ENCODE measurements at regions not wholly inside any gene's neighbourhood (a gene's known extent, or its start where the extent isn't known, plus 50 kb on each side); places are given as distances from the start of the nearest gene placed in this dataset.

DNA sequence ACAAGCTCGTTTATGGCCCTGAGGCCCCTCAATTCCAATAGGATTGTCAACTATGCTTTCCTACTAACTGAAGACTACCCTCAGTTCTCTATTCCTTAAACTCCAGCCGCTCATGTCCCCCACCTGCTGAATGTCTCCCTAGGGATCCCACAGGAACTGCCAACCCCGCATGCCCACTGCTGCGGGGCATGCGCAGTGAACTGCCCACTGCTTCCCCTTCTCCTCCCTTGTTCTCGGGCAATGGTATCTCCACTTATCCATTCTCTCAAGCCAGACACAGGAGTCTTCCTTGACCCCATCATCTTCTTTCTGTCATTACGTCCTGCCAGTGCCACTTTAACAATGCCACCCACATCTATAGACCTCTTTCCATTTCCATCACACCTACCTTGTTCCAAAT is 90.0 kb downstream of the FGF18 start:
- no peak for DNase-seq (ENCODE audit: low read depth in 2 of 2)

DNA sequence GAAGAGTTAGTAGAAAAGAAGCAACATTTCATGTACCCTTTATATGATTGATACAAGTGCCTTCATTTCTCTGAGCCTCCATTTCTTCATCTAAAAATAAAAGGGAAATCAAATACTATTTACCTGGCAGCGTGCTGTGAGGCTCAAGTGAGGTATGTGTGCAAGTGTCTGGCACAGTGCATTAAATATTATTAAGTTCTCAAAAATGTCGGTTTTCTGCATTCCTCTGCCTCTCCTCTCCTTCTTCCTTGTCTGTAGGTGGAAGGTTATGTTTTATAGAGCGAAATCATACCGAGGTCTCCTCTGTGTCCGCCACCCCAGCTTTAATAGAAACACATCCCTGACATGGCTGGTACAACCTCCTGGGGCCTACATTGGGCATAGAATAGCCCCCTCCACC is 93.0 kb downstream of the FGF18 start:
- DNase-seq (ENCODE audit: low read depth in 2 of 2) = no peak

DNA sequence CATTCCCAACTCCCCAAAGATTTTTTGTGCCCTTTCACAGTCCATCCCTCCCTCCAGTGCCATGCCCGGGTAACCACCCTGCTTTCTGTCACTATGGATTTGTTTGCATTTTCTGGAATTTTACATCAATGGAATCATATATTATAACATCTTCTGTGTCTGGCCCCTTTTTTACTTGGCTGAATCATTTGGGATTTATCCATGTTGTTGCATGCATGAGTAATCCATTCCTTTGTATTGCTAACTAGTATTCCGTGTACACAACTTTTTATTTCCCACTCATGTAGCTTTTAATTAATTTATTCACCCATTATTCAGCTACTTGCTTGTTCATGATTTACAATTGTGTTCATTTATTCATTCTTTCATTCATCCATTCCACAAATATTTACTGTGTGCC is 94.1 kb downstream of the FGF18 start:
- DNase-seq (ENCODE audit: low read depth in 2 of 2) = no peak

DNA sequence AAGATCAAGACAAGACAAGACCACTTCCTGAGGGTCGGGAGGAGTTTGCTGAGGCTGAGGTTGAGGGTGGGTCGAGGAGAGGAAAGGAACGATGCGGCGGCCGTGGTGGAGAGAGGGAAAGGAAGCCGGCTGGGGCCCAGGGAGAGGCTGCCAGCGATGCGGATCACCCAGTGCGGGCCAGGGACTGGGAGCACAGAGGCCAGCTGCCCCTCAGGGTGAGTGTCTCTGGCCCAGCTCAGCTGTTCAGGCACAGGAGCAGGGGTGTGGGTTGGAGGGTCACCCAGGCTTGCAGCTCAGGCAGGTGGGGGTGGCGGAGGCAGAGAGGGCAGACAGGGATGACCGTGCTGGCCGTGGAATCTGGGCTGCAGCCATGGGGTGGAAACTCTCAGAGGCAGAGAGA is 99.5 kb downstream of the FGF18 start:
- no peak for DNase-seq (ENCODE audit: low read depth in 2 of 2)

DNA sequence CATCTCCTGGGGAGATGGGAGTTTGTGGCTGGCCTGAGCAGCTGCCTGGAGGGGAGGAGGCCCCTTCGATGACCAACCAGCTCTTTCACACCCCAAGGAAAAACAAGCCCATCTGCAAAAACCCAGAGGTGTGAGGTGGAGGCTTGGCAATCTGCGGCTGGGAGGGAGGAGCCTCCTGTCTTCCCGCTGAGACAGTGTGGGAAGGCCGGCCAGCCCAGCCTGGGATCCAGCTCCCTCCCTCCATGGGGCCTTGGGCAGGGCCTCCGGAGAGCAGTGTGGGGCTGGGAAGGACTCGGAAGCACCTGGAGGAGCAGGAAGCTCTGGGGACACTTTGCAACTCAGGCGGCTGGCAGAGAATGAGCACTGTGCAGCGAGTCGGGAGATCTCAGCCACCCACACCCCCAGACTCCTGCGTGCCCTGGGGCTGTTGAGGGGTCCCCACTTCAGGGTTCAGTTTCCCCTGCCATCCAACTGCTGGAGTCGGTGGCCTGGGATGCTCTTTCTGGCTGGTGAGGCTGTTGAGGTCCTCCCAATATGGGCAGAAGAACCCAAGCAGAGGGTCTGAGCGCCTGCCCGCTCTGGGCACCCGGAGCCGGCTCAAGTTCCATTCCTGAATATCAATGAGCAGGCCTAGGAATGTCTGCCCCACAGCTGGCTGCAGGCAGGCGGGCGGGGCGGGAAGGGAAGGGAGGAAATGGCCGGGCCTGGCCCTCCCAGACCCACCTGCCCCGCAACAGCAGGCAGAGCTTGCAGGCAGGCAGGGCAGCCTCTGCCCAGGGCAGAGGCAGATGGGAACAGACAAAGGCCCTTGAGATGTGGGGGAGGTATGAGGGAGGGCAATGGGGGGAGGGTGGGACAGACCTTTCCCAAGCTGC is 101.1 kb downstream of the FGF18 start:
- no peak for DNase-seq (ENCODE audit: low read depth in 2 of 2)

DNA sequence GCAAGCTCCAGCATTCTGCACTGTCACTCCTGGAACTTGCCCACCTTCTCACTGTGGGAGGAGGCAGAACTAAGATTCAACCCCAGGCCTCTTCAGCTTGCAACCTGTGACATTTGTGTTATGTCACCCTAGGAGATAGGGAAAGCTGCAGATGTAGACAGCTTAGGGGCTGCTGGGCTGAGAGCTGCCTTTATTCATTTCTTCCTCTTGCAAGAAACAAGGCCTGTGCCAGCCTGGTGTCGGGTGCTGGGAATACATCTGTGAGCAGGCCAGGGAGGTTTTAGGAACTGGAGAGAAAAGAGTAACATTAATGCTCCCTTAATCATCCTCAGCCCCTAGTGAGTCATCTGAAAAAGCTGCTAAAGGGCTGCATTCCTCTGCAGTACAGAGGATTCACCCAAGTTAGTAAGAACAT is 101.8 kb downstream of the FGF18 start:
- DNase-seq (ENCODE audit: low read depth in 2 of 2) = no peak

DNA sequence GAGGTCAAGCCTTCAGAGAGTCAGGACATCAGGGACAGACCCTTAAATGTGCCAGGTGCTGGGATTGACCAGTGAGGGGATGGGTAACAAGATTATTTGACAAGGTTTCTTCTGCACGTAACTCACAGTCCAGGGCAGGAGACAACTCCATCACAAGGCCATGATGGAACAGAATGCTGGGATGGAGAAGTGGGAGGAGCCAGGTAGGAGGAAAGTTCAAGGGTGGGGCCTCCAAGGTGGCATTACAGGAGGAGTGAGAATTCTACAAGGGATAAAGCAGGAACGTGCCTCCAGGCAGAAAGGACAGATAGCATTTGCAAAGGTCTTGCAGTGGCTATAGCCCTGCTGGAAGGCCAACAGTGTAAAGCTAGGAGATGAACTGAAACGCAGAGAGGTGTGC is 102.2 kb downstream of the FGF18 start:
- no peak for DNase-seq (ENCODE audit: low read depth in 2 of 2)

DNA sequence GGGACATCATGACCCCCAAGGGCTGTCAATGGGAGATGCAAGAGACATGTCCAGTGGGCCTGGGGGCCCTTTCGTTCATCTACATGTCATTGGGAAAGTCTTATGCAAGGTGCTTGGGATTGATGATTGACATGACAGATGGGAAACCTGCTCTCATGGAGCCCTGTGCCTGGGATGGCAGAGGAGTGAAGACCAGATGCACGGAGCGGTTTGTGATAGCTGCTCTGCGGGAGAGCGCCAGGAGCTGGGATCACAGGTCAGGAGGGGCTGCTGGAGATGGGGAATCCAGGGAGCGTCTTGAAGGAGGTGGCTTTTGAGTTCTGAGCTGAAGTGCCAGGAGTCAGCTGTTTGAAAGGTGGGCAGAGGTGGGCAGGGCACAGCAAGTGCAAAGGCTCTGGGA is 104.3 kb downstream of the FGF18 start:
- DNase-seq (ENCODE audit: low read depth in 2 of 2) = no peak

DNA sequence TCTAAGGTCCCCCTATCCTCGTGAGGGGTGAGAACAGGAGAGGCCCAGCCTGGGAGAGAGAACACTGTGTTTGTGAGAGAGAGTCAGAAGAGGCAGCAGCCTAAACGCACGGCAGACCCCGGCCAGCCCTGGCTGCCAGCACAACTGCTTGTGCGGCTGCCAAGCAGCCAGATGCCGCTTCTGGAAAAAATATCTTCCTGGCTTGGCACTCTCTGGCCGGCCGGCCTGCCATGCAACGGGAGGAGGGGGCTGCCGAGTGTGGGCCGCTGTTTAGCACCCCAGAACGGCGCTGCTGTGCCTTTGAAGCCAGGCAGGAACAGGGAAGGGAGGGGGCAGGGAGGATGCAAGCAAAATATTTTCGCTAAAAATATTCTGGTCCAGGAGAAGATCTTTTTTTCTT is 105.0 kb downstream of the FGF18 start:
- DNase-seq (ENCODE audit: low read depth in 2 of 2) = no peak

DNA sequence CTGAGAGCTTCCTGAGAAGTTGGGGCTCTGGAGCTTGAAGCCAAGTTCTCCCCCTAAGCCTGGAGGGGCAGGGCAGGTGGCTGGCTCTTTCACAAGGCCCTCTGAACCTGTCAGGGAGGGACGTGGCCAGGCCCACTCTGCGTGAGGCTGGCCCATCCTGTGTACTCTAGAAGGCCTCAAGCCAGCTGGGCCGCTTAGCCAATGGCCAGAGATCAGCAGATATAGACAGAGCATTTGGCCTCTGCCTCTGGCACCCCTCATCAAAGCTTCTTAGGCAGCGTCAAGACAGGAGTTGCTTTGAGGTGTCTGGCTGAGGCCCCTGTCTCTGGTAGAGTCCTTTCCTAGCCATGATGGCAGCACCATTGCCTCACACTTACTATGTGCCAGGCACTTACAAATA is 105.6 kb downstream of the FGF18 start:
- no peak for DNase-seq (ENCODE audit: low read depth in 2 of 2)

DNA sequence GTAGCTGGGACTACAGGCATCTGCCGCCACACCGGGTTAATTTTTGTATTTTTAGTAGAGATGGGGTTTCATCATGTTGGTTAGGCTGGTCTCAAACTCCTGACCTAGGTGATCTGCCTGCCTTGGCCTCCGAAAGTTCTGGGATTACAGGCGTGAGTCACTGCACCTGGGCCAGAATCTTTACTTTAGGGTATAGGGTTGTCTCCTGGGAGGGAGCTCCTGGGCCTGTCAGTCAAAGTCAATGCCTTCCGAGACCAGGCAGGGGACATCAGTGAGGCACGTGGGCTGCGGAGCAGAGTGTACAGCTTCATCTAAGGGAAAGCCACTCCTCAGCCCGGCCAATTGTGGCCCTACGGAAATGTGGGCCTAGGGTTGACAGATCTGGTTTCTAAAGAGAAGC is 108.6 kb downstream of the FGF18 start:
- no peak for DNase-seq (ENCODE audit: low read depth in 2 of 2)

DNA sequence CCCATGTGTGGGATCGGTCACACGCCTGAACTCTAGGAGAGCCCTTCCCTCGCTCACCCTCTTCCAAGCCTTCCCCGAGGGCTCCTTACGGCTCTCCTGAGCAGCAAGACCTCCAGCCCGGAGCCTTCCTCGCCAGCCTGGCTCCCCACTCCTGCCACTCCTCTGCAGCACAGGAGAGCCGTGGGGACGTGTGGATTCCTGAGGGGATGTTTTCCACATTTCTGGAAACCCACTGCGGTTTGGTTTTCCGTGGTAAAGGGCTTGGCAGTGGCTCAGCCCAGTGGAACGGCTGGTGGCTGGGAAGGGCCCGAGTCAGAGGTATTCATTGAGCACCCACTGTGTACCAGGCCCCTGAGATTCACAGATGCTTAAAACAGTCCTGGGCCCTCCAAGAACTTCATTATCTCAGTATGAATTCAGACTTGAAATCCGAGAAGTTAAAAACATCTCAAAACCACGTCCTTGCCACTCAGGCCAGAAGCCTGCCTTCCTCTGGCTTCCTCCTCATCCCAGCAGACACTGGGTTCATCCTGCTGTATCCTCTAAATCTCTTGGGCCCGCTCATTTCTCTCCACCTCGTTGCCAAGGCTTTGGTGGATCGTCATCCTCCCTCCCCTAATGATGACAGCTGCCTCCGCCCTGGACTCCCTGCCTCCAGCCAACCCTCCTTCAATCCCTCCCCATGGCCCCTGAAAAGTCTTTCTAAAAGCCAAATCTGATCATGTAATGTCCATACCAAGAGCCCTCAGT is 109.6 kb downstream of the FGF18 start:
- DNase-seq (ENCODE audit: low read depth in 2 of 2) = no peak

DNA sequence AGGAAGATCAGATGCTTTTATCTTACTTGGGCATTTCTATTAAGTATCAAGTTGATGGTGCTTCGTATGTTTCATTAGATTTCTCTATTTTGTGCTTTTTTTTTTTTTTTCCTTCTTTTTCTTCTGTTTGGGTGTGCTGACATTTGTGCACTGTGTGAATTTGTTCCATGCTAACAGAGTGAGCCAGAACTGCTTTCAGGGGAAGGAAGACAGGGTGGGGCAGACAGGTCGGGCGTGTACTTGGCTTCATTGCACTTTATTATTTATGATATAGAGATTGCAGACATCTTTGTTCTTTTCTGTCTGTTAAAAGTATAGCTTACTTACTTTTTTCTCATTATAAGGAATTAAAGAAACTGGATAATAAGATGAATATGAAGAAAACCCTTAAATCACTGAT is 112.2 kb downstream of the FGF18 start:
- no peak for DNase-seq (ENCODE audit: low read depth in 2 of 2)

DNA sequence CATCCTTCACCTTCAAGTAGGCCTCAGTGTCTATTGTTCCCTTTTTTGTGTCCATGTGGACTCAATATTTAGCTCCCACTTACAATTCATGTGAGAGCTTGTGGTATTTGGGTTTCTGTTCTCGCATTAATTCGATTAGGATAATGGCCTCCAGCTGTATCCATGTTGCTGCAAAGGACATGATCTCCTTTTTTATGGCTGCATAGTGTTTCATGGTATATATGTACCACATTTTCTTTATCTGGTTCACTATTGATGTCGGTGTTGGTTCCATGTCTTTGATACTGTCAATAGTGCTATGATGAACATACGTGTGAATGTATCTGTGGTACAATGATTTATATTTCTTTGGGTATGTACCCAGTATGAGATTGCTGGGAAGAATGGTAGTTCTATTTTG is 113.7 kb downstream of the FGF18 start:
- no peak for DNase-seq (ENCODE audit: low read depth in 2 of 2)

DNA sequence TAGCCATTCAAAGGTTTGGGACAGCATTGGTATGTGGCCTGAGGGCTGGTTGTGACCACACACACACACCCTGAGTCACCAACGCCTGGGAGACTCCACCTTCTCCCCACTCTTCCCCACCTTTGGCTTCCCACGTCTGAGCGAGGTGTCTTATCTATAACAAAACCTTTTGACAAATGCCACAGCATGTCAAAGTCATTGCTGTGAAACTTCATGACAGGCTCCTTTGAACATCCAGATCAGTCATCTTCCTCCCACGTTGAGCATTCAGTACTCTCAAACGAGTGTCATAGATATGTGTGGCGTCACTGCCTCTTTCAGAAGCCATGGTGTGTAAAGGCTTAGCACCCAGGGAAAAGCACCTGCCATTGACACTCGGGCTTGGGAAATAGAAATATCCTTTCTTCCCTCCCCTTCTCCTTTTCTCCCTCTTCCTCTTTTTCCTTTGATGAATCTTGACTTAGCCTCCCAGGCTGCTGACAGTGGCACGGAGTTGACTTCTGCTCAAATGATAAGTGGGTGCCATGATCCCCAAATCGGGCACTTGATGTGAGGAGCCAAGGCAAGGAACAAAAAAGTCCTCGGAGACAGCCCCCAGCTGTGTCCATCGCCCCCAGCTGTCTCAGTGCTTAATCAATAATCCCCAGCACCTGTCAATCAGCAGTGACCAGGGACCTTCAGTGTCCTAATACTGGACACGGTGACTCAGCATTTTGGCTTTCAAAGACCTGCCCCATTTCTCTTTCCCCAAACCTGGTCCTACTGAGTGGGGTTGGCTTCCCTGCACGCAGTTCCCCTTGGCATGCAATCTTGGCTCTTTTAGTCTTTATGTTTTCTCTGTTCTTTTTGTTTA is 114.8 kb downstream of the FGF18 start:
- DNase-seq (ENCODE audit: low read depth in 2 of 2) = peak; percentile 7 to 13

DNA sequence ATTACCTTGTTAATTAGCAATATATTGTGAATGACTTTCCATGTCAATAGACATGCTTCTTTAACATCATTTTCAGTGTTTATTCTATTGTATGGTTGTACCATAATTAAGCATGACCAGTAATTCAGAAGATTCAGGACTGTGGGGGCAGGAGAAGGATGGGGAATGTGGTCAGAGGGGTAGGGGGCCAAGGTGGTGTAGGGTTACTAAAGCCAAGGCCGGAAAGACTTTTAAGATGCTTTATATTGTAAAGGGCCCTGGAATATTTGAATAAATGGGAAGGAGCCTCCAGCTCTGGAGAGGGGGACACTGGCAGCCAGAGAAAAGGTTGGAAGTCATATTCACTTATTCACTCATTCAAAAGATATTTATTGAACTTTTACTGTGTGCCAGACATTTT is 115.7 kb downstream of the FGF18 start:
- DNase-seq (ENCODE audit: low read depth in 2 of 2) = no peak

DNA sequence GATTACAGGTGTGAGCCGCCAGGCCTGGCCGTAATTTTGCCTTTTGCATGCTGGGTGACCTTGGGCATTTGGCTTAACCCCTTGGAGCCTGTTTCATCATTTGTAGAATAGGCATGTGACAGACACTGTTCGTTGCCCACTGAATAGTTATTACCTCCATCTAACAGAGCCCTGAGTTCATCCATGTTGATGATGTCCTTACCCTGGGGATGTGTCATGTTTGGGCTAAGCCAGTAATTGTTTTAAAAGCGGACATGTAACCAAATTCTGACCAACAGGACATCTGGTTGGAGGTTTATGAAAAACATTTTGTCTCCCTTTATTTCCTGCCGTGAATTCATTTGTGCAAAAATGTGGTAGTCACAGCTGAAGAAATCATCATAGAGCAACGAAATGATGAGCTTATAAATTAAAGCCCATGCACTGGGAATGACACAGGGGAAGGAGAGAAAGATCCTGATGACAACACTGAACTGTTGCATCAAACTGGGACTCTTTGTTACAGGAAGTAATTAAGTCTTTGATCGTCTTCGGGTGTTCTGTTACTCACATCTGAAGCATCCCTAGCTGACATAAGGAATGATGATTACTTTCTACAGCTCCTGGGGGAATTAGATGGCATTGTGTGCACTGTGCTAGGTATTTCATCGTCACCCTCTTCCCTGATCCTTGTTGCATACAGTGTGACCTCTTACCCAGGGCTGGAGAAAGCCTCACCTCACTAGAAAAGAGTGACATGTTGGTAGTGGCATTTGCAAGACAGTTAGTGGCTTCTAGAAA is 117.8 kb downstream of the FGF18 start:
- no peak for DNase-seq (ENCODE audit: low read depth in 2 of 2)

DNA sequence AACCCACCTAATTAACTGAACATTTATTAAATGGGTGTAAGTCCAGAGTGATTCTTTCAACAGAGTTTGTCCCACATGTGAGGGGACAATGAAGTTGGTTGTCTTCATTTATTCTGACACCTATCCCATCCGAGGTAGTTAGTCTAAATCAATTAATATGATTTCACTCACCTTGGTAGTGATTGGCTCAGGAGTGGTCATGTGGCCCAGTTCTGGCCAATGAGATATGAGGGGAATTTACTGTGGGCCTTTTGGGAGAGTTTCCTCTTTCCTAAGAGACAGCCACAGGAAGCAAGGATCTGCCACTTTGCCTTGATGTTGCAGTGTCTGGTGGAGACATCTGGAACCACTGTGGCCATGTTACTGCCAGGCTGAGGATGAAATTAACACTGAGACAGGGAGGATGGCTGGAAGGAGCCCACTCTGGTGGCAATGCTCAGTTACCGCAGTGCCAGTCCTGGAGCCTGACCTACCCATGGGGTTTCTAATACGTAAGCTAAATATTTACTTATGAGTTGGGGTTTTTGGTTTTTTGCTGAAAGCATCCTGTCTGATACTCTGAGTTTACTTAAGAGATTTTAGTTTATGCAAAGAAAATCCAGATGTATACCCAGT is 118.6 kb downstream of the FGF18 start:
- no peak for DNase-seq (ENCODE audit: low read depth in 2 of 2)

DNA sequence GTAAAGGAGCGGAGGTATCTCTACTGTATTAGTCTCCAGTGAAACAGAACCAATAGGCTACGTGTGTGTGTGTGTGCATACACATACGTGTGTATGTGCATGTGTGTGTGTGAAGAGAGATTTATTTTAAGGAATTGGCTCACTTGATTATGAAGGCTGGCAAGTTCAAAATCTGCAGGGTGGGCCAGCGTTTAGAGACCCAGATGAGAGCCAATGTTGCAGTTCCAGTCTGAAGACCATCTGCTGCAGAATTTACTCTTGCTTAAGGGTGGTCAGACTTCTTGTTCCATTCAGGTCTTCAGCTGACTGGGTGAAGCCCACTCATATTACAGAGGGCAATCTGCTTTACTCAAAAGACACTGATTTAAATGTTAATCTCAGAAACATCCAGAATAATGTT is 119.2 kb downstream of the FGF18 start:
- DNase-seq (ENCODE audit: low read depth in 2 of 2) = no peak

DNA sequence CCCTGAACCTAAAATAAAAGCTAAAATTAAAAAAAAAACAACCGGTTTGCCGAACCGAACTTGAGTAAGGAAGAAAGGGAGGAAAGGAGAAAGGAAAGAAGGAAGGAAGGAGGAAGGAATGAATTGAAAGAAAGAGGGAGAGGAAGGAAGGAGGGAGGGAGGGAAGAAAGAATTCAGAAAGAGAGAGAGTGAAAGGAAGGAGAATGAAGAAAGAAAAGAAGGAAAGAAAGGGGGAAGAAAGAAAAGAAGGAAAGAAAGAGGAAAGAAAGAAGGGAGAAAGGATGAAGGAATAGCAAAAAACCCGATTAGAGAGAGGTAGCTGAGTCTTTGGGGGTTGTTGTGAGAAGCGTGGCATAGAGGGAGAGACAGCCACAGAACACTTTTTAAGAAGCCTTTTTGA is 121.4 kb downstream of the FGF18 start:
- no peak for DNase-seq (ENCODE audit: low read depth in 2 of 2)

DNA sequence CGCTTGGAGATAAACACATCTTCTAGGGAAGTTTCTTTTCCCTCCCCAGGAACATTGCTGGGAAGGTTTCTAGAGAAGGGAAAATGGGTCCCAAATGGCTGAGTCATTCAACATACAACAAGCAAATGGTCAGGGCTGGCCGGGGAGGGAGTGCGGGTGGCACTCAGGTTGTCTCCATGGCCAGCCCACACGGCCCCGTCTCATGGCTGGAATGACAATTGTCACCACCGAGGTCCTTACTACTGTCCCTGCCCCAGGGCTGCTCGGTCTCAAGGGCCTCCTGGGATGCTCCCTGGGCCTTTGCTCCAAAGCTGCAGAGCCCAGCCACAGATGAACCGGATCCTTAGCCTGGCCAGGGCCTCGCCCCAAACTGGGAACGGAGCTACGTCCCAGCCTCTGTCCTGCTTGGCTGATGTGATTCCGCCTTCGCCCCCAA is 121.9 kb downstream of the FGF18 start:
- DNase-seq (ENCODE audit: low read depth in 2 of 2) = no peak

Data from stimulated activated CD4-positive, alpha-beta T cell treated with anti-CD3 and anti-CD28 coated beads, Interleukin-15, amount 100 ng/mL, for 48 hours (primary cell).